ENCODE measurements at regions not wholly inside any gene's neighbourhood (a gene's known extent, or its start where the extent isn't known, plus 50 kb on each side); places are given as distances from the start of the nearest gene placed in this dataset.

GRCh38 chr4:41859087-41859486 lies 76.1 kb upstream of the TMEM33 start:
- DNase-seq: no peak

- DNase-seq: no peak
Observed at GRCh38 chr4:41857226-41857641, 78.0 kb upstream of the TMEM33 start.

GRCh38 chr4:41856797-41857196 lies 78.4 kb upstream of the TMEM33 start:
- no peak for DNase-seq

- no peak for DNase-seq
Observed at GRCh38 chr4:41853973-41854372, 81.3 kb upstream of the TMEM33 start.

- DNase-seq: no peak
Observed at GRCh38 chr4:41852229-41852628, 83.0 kb upstream of the TMEM33 start.

- DNase-seq: no peak
Observed at GRCh38 chr4:41851621-41852020, 83.6 kb upstream of the TMEM33 start.

GRCh38 chr4:41844327-41844726 lies 90.9 kb upstream of the TMEM33 start:
- DNase-seq: no peak

GRCh38 chr4:41839916-41840854 lies 91.7 kb upstream of the PHOX2B start:
- DNase-seq: no peak

GRCh38 chr4:41838590-41838989 lies 90.1 kb upstream of the PHOX2B start:
- DNase-seq: no peak

- DNase-seq: no peak
Observed at GRCh38 chr4:41835321-41835995, 86.9 kb upstream of the PHOX2B start.

GRCh38 chr4:41832961-41833360 lies 84.4 kb upstream of the PHOX2B start:
- no peak for DNase-seq

- DNase-seq: no peak
Observed at GRCh38 chr4:41822325-41822724, 73.8 kb upstream of the PHOX2B start.

- DNase-seq: no peak
Observed at GRCh38 chr4:41820473-41820872, 71.9 kb upstream of the PHOX2B start.

- DNase-seq: no peak
Observed at GRCh38 chr4:41819621-41820020, 71.1 kb upstream of the PHOX2B start.

GRCh38 chr4:41815473-41815872 lies 66.9 kb upstream of the PHOX2B start:
- DNase-seq: no peak

GRCh38 chr4:41814565-41814964 lies 66.0 kb upstream of the PHOX2B start:
- DNase-seq: no peak

- DNase-seq: no peak
Observed at GRCh38 chr4:41806807-41807206, 58.3 kb upstream of the PHOX2B start.

- no peak for DNase-seq
Observed at GRCh38 chr4:41802590-41802989, 54.1 kb upstream of the PHOX2B start.

GRCh38 chr4:41799126-41799525 lies 50.6 kb upstream of the PHOX2B start:
- no peak for DNase-seq

Measured in KG1 (cell line).